ENCODE measurements at regions not wholly inside any gene's neighbourhood (a gene's known extent, or its start where the extent isn't known, plus 50 kb on each side); places are given as distances from the start of the nearest gene placed in this dataset.
"Not testable (repeated sequence)": the region's sequence is repeated elsewhere in the genome, so short reads cannot be mapped to it uniquely, and the experiment has no call there.

DNA sequence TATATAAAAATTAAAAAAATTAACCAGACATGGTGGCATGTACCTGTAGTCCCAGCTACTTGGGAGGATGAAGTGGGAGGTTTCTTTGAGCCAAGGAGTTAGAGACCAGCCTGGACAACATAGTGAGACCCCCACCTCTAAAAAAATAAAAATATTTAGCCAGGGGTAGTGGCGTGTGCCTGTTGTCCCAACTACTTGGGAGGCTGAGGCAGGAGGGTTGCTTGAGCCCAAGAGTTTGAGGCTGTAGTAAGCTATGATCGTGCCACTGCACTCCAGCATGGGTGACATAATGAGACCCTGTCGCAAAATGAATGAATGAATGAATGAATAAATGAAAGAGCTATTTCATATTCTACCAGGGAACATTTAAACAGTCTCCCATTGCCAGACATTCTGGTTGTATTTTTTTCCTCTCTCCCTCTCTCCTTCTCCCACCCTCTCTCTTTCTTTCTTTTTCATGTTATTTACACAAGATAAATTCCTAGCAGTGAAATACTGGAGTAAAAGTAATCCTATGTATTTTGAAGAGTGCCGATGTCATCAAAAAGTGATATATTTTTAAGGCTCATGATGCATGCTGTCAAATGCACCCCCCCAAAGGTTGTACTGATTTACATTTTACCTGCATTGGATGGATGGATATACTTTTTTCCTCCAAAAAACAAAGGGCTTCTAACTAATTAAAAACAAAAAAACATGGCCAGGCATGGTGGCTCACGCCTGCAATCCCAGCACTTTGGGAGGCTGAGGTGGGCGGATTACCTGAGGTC lies 194.8 kb upstream of the ZNF217 start:
- TF ChIP-seq, protein P1, sequence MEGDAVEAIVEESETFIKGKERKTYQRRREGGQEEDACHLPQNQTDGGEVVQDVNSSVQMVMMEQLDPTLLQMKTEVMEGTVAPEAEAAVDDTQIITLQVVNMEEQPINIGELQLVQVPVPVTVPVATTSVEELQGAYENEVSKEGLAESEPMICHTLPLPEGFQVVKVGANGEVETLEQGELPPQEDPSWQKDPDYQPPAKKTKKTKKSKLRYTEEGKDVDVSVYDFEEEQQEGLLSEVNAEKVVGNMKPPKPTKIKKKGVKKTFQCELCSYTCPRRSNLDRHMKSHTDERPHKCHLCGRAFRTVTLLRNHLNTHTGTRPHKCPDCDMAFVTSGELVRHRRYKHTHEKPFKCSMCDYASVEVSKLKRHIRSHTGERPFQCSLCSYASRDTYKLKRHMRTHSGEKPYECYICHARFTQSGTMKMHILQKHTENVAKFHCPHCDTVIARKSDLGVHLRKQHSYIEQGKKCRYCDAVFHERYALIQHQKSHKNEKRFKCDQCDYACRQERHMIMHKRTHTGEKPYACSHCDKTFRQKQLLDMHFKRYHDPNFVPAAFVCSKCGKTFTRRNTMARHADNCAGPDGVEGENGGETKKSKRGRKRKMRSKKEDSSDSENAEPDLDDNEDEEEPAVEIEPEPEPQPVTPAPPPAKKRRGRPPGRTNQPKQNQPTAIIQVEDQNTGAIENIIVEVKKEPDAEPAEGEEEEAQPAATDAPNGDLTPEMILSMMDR (IDR thresholded peaks at IDR 0.05; ENCODE audit: unreplicated experiment): no peak
- CTCF ChIA-PET: no interaction called here
- Mint-ChIP-seq H3K27ac (ENCODE audit: unreplicated experiment) (no peak overlapping the region), H3K4me1 (ENCODE audit: low read depth, unreplicated experiment) (peaks cover 48% of the 10 kb centered on the region), H3K27me3 (ENCODE audit: unreplicated experiment) (no peaks in the 10 kb centered on the region), H3K9me3 (ENCODE audit: low read depth, unreplicated experiment) (no peaks in the 10 kb centered on the region), H3K36me3 (ENCODE audit: insufficient read depth, unreplicated experiment) (peaks cover 15% of the 10 kb centered on the region), H3K4me3 (ENCODE audit: low read depth, unreplicated experiment) (no peak overlapping the region)
- no peak for DNase-seq
- intact Hi-C loops (cut with micrococcal nuclease; ENCODE audit: unreplicated experiment): loop anchor here (5.0 kb wide), 1 partner anchor 211 kb away; no protein-coding TSS in a partner anchor
- BruUV-seq (replicated peaks): no TSS peak

DNA sequence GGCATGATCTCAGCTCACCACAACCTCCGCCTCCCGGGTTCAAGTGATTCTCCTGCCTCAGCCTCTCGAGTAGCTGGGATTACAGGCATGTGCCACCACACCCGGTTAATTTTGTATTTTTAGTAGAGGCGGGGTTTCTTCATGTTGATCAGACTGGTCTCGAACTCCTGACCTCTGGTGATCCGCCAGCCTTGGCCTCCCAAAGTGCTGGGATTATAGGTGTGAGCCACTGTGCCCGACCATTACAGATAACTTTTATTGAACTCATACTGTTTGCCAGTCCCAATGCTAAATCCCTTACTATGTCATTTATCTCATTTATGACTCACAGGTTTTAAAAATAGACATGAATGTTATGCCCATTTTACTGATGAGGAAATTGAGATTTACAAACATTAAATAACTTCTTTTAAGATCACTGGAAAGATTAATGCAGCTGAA lies 193.9 kb upstream of the ZNF217 start:
- intact Hi-C loops (cut with micrococcal nuclease; ENCODE audit: unreplicated experiment): loop anchor here (2.0 to 5.0 kb wide), 5 partner anchors 49 to 210 kb away; no protein-coding TSS in a partner anchor
- H3K9me3 Mint-ChIP-seq (ENCODE audit: low read depth, unreplicated experiment); H3K4me3 Mint-ChIP-seq (ENCODE audit: low read depth, unreplicated experiment); BruUV-seq (replicated peaks); DNase-seq; H3K27me3 Mint-ChIP-seq (ENCODE audit: unreplicated experiment): not testable (repeated sequence)
- peaks cover 15% of the 10 kb centered on the region for H3K36me3 Mint-ChIP-seq (ENCODE audit: insufficient read depth, unreplicated experiment)
- CTCF ChIA-PET: interaction anchor here (0.6 to 2.4 kb wide), 8 partner anchors 16 to 413 kb away, joined by 3 to 11 read pairs (median 6); no protein-coding TSS in a partner anchor
- peak overlapping the region; percentile 78 for H3K27ac Mint-ChIP-seq (ENCODE audit: unreplicated experiment)
- H3K4me1 Mint-ChIP-seq (ENCODE audit: low read depth, unreplicated experiment): peaks cover 42% of the 10 kb centered on the region

DNA sequence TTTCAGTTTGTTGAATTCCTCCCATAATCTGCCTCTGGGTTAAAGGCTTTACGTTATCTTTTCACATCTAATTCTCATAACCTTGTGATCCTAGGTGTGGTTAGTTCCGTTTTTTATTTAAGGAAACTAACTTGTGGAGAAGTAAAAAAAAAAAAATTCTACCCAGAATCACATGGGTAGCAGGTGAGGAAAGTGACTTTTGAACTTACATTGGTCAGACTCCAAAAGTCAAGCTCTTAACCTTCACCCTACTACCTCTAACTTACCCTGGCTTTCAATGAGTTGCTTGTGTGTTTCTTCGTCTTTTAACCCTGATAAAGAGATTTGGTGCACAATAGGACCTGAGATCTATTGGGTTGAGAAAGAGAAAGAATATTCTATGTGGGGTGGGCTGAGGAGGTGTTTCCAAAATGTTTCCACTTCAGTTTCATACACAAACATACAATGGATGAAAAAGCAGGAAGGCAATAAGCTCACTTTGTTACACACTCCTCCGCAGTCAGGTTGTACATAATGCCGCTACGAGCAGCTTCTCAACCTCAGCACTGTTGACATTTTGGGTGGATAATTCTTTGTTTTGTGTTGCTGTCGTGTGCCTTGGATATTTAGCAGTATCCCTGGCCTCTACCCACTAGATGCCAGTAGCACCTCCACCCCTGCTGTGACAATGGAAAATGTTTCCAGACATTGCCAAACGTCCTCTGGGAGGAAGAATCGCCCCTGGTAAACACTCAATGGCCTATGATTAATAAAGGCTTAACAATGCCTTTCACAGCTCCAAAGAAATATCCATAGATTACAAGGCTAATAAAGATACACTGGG lies 193.0 kb upstream of the ZNF217 start:
- Mint-ChIP-seq H3K4me1 (ENCODE audit: low read depth, unreplicated experiment) (peaks cover 42% of the 10 kb centered on the region), H3K27ac (ENCODE audit: unreplicated experiment) (peak overlapping the region; percentile 78)

DNA sequence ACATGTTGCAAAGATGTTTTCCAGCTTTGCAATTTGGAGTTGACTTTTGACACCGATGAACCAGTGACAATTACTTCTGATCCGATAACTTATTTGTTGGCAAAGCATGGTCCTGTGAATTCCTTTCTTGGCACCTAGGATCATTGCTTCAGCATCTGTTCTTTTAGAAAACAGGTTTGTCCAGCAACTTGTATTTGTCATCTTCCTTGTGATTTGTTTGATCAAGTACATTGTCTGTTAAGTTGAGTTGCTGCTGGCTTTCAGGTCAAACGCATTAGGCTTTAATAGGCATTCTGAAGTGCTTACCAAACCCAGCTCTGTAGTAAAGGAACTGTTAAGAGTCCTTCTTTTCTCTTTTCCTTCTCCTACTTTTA lies 192.4 kb upstream of the ZNF217 start:
- no peaks in the 10 kb centered on the region for H3K9me3 Mint-ChIP-seq (ENCODE audit: low read depth, unreplicated experiment)
- no peaks in the 10 kb centered on the region for H3K27me3 Mint-ChIP-seq (ENCODE audit: unreplicated experiment)
- CTCF ChIA-PET: interaction anchor here (0.6 to 2.4 kb wide), 13 partner anchors 22 to 465 kb away, joined by 3 to 11 read pairs (median 7); no protein-coding TSS in a partner anchor
- DNase-seq: peak; percentile 16
- H3K4me3 Mint-ChIP-seq (ENCODE audit: low read depth, unreplicated experiment): peak overlapping the region; percentile 51
- peaks cover 15% of the 10 kb centered on the region for H3K36me3 Mint-ChIP-seq (ENCODE audit: insufficient read depth, unreplicated experiment)
- peaks cover 41% of the 10 kb centered on the region for H3K4me1 Mint-ChIP-seq (ENCODE audit: low read depth, unreplicated experiment)
- no TSS peak for BruUV-seq (replicated peaks)
- intact Hi-C loops (cut with micrococcal nuclease; ENCODE audit: unreplicated experiment): loop anchor here (2.0 to 5.0 kb wide), 5 partner anchors 47 to 209 kb away; no protein-coding TSS in a partner anchor
- TF ChIP-seq, protein P1 (IDR thresholded peaks at IDR 0.05; ENCODE audit: unreplicated experiment): no peak
- H3K27ac Mint-ChIP-seq (ENCODE audit: unreplicated experiment): peak overlapping the region; percentile 78

More for the DNA sequence above, 193.0 kb upstream of the ZNF217 start:
- Mint-ChIP-seq H3K27me3 (ENCODE audit: unreplicated experiment) (no peaks in the 10 kb centered on the region), H3K9me3 (ENCODE audit: low read depth, unreplicated experiment) (no peaks in the 10 kb centered on the region), H3K4me3 (ENCODE audit: low read depth, unreplicated experiment) (peak overlapping the region; percentile 51), H3K36me3 (ENCODE audit: insufficient read depth, unreplicated experiment) (peaks cover 15% of the 10 kb centered on the region)
- DNase-seq: peak; percentile 37
- no TSS peak for BruUV-seq (replicated peaks)
- intact Hi-C loops (cut with micrococcal nuclease; ENCODE audit: unreplicated experiment): loop anchor here (2.0 to 5.0 kb wide), 5 partner anchors 48 to 209 kb away; no protein-coding TSS in a partner anchor
- CTCF ChIA-PET: interaction anchor here (0.6 to 2.4 kb wide), 16 partner anchors 15 to 466 kb away, joined by 3 to 11 read pairs (median 6); no protein-coding TSS in a partner anchor
- TF ChIP-seq, protein P1 (IDR thresholded peaks at IDR 0.05; ENCODE audit: unreplicated experiment): no peak

Data from Calu3 (cell line).